ENCODE measurements at regions not wholly inside any gene's neighbourhood (a gene's known extent, or its start where the extent isn't known, plus 50 kb on each side); places are given as distances from the start of the nearest gene placed in this dataset.
A peak's percentile ranks its signal among the peaks of the same experiment; 100 is the strongest.
"Not testable (repeated sequence)": the region's sequence is repeated elsewhere in the genome, so short reads cannot be mapped to it uniquely, and the experiment has no call there.

- FAIRE-seq: no peak
Observed at GRCh38 chr6:91243436-91243835, 656.6 kb upstream of the MAP3K7 start.

GRCh38 chr6:91242614-91242949, 655.7 kb upstream of the MAP3K7 start:
- FAIRE-seq: no peak

GRCh38 chr6:91241946-91242613, 655.2 kb upstream of the MAP3K7 start:
- FAIRE-seq: peak; percentile 38

- FAIRE-seq: no peak
Observed at GRCh38 chr6:91240878-91241603, 654.2 kb upstream of the MAP3K7 start.

GRCh38 chr6:91221072-91221720, 634.3 kb upstream of the MAP3K7 start:
- no peak for FAIRE-seq

- no peak for FAIRE-seq
Observed at GRCh38 chr6:91213229-91213901, 626.5 kb upstream of the MAP3K7 start.

- no peak for FAIRE-seq
Observed at GRCh38 chr6:91198588-91199255, 611.9 kb upstream of the MAP3K7 start.

GRCh38 chr6:91196729-91197128, 609.9 kb upstream of the MAP3K7 start:
- FAIRE-seq: no peak

- FAIRE-seq: no peak
Observed at GRCh38 chr6:91193446-91193845, 606.6 kb upstream of the MAP3K7 start.

GRCh38 chr6:91190041-91190440, 603.2 kb upstream of the MAP3K7 start:
- FAIRE-seq: not testable (repeated sequence)

GRCh38 chr6:91185072-91185471, 598.2 kb upstream of the MAP3K7 start:
- no peak for FAIRE-seq

GRCh38 chr6:91181416-91181815, 594.5 kb upstream of the MAP3K7 start:
- FAIRE-seq: no peak

GRCh38 chr6:91173651-91174050, 586.8 kb upstream of the MAP3K7 start:
- no peak for FAIRE-seq

- no peak for FAIRE-seq
Observed at GRCh38 chr6:91173186-91173585, 586.3 kb upstream of the MAP3K7 start.

- FAIRE-seq: no peak
Observed at GRCh38 chr6:91171754-91172462, 585.0 kb upstream of the MAP3K7 start.

GRCh38 chr6:91167846-91168245, 581.0 kb upstream of the MAP3K7 start:
- no peak for FAIRE-seq

- no peak for FAIRE-seq
Observed at GRCh38 chr6:91166271-91167046, 579.6 kb upstream of the MAP3K7 start.

- FAIRE-seq: no peak
Observed at GRCh38 chr6:91164105-91164504, 577.2 kb upstream of the MAP3K7 start.

- no peak for FAIRE-seq
Observed at GRCh38 chr6:91161246-91161645, 574.4 kb upstream of the MAP3K7 start.

GRCh38 chr6:91155129-91155785, 568.4 kb upstream of the MAP3K7 start:
- FAIRE-seq: no peak

- no peak for FAIRE-seq
Observed at GRCh38 chr6:91152824-91153223, 566.0 kb upstream of the MAP3K7 start.

Measured in colon (tissue), 2 donors.